ENCODE measurements at regions not wholly inside any gene's neighbourhood (a gene's known extent, or its start where the extent isn't known, plus 50 kb on each side); places are given as distances from the start of the nearest gene placed in this dataset.

GRCh38 chr1:58094221-58094620 lies 452.3 kb downstream of the OMA1 start:
- no peak for TF ChIP-seq EZH2 (IDR thresholded peaks at IDR 0.05; ENCODE audit: borderline replicate concordance, low read length)
- no peak for TF ChIP-seq CTCF (conservative IDR thresholded peaks at IDR 0.05 in 1 of 2, IDR thresholded peaks at IDR 0.05 in 1 of 2; ENCODE audit: extremely low read depth in 1 of 2, insufficient read depth in 1 of 2, low read depth in 1 of 2, low read length in 2 of 2)

All from mammary epithelial cell (primary cell).